ENCODE measurements at regions not wholly inside any gene's neighbourhood (a gene's known extent, or its start where the extent isn't known, plus 50 kb on each side); places are given as distances from the start of the nearest gene placed in this dataset.

GRCh38 chr4:43282534-43282933 is 390.0 kb downstream of the GRXCR1 start:
- H2AFZ ChIP-seq (ENCODE audit: low read depth, low read length, severe bottlenecking) = no peak overlapping the region
- no peaks in the 10 kb centered on the region for H3F3A ChIP-seq (ENCODE audit: insufficient read depth)
- no peak for TF ChIP-seq CTCF (IDR thresholded peaks at IDR 0.05; ENCODE audit: insufficient read depth, low read length, poor library complexity, severe bottlenecking)
- H3K27ac ChIP-seq (ENCODE audit: low read depth, low read length) = no peak overlapping the region
- no peaks in the 10 kb centered on the region for H3K27me3 ChIP-seq (ENCODE audit: low read length)
- H3K9ac ChIP-seq (ENCODE audit: low read length) = no peak overlapping the region
- no peaks in the 10 kb centered on the region for H3K79me2 ChIP-seq (ENCODE audit: insufficient read depth, low read length)
- H3K4me2 ChIP-seq (ENCODE audit: low read depth, low read length, poor library complexity, severe bottlenecking) = no peak overlapping the region
- H3K9me3 ChIP-seq (ENCODE audit: insufficient read depth, low read length) = no peaks in the 10 kb centered on the region
- H3K36me3 ChIP-seq (ENCODE audit: low read length) = no peaks in the 10 kb centered on the region
- no peaks in the 10 kb centered on the region for H4K20me1 ChIP-seq (ENCODE audit: low read depth, low read length)
- no peaks in the 10 kb centered on the region for H3K9me2 ChIP-seq (replicated peaks; ENCODE audit: insufficient read depth, low read length)
- H3K4me3 ChIP-seq (ENCODE audit: insufficient read depth, low read length, poor library complexity, severe bottlenecking) = no peak overlapping the region

DNA sequence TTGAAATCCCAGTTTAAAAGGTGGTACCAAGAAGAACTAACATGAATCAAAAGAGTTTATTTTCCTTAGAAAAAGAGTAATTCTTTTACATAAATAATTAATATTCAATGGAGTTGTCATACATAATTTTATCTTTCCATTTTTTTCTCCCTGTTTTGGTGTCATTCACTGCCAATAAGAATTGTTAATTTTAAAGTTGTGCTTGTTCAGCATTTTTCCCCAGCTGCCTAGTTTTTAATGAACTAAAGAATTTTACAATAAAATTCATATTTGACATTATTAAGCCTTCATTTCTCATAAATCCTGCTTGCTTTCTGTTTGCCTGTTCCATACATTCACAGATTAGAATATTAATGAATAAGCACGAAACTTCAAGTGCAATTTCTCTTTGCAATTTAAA is 393.6 kb downstream of the GRXCR1 start:
- no peak overlapping the region for H3K4me3 ChIP-seq (ENCODE audit: insufficient read depth, low read length, poor library complexity, severe bottlenecking)
- H4K20me1 ChIP-seq (ENCODE audit: low read depth, low read length) = no peaks in the 10 kb centered on the region
- no peak for TF ChIP-seq CTCF (IDR thresholded peaks at IDR 0.05; ENCODE audit: insufficient read depth, low read length, poor library complexity, severe bottlenecking)
- TF ChIP-seq EZH2phosphoT487 (conservative IDR thresholded peaks at IDR 0.05; ENCODE audit: low read length) = no peak
- no peak overlapping the region for H3K9ac ChIP-seq (ENCODE audit: low read length)
- H3K9me3 ChIP-seq (ENCODE audit: insufficient read depth, low read length) = no peaks in the 10 kb centered on the region
- no peaks in the 10 kb centered on the region for H3F3A ChIP-seq (ENCODE audit: insufficient read depth)
- no peak overlapping the region for H2AFZ ChIP-seq (ENCODE audit: low read depth, low read length, severe bottlenecking)
- no peak overlapping the region for H3K27ac ChIP-seq (ENCODE audit: low read depth, low read length)
- H3K79me2 ChIP-seq (ENCODE audit: insufficient read depth, low read length) = no peaks in the 10 kb centered on the region
- H3K4me2 ChIP-seq (ENCODE audit: low read depth, low read length, poor library complexity, severe bottlenecking) = no peak overlapping the region
- no peaks in the 10 kb centered on the region for H3K9me2 ChIP-seq (replicated peaks; ENCODE audit: insufficient read depth, low read length)
- H3K27me3 ChIP-seq (ENCODE audit: low read length) = no peaks in the 10 kb centered on the region
- H3K36me3 ChIP-seq (ENCODE audit: low read length) = no peaks in the 10 kb centered on the region

DNA sequence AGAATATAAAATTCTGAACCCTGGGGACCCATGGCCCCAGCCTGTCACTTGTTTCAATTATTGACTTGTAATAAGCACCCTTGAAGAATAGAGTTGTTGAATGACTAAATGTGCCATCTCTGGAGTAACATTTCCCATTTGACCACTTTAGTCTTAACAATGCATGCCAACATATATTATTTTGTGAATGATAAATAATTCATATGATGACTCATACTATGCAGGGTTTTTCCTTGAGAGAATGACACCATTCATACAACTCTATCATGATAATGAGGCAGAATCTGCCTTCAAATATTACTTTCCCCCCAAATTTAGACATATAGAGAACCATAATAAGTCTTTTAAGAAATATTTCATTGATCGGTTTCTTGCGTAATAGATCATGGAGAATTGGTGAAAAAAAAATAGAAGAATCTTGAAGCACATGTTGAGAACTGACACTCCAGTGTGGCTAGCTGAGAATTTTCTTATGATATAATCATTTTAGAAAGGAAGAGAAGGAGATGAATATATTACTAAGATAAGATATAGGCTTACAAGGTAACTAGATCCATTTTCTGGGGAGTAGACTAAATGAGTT is 404.5 kb downstream of the GRXCR1 start:
- TF ChIP-seq EZH2phosphoT487 (conservative IDR thresholded peaks at IDR 0.05; ENCODE audit: low read length) = no peak
- TF ChIP-seq CTCF (IDR thresholded peaks at IDR 0.05; ENCODE audit: insufficient read depth, low read length, poor library complexity, severe bottlenecking) = no peak
- Histone ChIP-seq H3K36me3 (ENCODE audit: low read length) (no peaks in the 10 kb centered on the region), H3K27me3 (ENCODE audit: low read length) (no peaks in the 10 kb centered on the region), H3K4me2 (ENCODE audit: low read depth, low read length, poor library complexity, severe bottlenecking) (no peak overlapping the region), H4K20me1 (ENCODE audit: low read depth, low read length) (no peaks in the 10 kb centered on the region), H3K9me2 (replicated peaks; ENCODE audit: insufficient read depth, low read length) (no peaks in the 10 kb centered on the region), H3K9me3 (ENCODE audit: insufficient read depth, low read length) (no peaks in the 10 kb centered on the region), H3K4me3 (ENCODE audit: insufficient read depth, low read length, poor library complexity, severe bottlenecking) (no peak overlapping the region), H3K9ac (ENCODE audit: low read length) (no peak overlapping the region), H3K27ac (ENCODE audit: low read depth, low read length) (no peak overlapping the region), H3K79me2 (ENCODE audit: insufficient read depth, low read length) (no peaks in the 10 kb centered on the region), H3F3A (ENCODE audit: insufficient read depth) (no peaks in the 10 kb centered on the region), H2AFZ (ENCODE audit: low read depth, low read length, severe bottlenecking) (no peak overlapping the region)

Measured in SU-DHL-6 (cell line).